Upper lobe of left lung (tissue), 4 donors: ENCODE measurements at regions not wholly inside any gene's neighbourhood (a gene's known extent, or its start where the extent isn't known, plus 50 kb on each side); places are given as distances from the start of the nearest gene placed in this dataset.

Experiments used
- POLR2A ChIP-seq, 4 donors: fragments of 450-650 bp; IDR thresholded peaks; one replicate each; pipeline ENCODE4 v1.5.1; 2016 to 2017; ENCODE audit warnings: antibody characterized with exemption in 4 of 4, mild to moderate bottlenecking in 2 of 4
- POLR2AphosphoS5 ChIP-seq, 2 donors: sonication (generic); formaldehyde crosslinking; IDR thresholded peaks; one replicate each; pipeline ENCODE4 v1.5.1; 2017; ENCODE audit warnings: antibody characterized with exemption in 2 of 2
- TF ChIP-seq, protein P1 (sequence below), 6 experiments: fragments of 450-650 bp in 4 of 6; fragments of 200-600 bp in 2 of 6; sonication (generic) in 2 of 6; IDR thresholded peaks; one replicate each; pipeline ENCODE4 v1.5.1; 2016 to 2019; ENCODE audit warnings: antibody characterized with exemption in 6 of 6

DNA sequence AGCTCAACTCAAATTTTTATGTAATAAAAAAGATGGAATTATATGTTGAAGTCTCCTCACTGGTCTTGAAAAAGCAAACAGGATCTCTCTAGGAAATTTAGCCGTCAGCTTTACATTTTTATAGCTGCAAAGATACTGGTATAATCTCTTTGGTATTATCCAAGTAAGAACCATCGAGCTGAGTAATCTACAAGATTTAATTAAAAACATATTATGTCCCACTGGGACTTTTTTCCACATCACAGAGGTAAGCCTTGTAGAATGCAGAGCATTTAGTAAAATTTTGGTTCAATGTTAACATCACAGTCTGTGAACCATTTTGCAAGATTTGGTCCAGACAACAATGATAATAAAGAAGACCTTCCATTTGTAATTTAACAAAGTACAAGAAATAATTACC is 162.6 kb upstream of the SLC39A10 start:
- TF ChIP-seq POLR2AphosphoS5 (IDR thresholded peaks at IDR 0.05): no peak
- TF ChIP-seq, protein P1, sequence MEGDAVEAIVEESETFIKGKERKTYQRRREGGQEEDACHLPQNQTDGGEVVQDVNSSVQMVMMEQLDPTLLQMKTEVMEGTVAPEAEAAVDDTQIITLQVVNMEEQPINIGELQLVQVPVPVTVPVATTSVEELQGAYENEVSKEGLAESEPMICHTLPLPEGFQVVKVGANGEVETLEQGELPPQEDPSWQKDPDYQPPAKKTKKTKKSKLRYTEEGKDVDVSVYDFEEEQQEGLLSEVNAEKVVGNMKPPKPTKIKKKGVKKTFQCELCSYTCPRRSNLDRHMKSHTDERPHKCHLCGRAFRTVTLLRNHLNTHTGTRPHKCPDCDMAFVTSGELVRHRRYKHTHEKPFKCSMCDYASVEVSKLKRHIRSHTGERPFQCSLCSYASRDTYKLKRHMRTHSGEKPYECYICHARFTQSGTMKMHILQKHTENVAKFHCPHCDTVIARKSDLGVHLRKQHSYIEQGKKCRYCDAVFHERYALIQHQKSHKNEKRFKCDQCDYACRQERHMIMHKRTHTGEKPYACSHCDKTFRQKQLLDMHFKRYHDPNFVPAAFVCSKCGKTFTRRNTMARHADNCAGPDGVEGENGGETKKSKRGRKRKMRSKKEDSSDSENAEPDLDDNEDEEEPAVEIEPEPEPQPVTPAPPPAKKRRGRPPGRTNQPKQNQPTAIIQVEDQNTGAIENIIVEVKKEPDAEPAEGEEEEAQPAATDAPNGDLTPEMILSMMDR (IDR thresholded peaks at IDR 0.05): no peak
- TF ChIP-seq POLR2A (IDR thresholded peaks at IDR 0.05): no peak
